ENCODE measurements at regions not wholly inside any gene's neighbourhood (a gene's known extent, or its start where the extent isn't known, plus 50 kb on each side); places are given as distances from the start of the nearest gene placed in this dataset.

GRCh38 chr2:64380853-64381527 lies 73.0 kb upstream of the LGALSL start:
- TF ChIP-seq REST (IDR thresholded peaks at IDR 0.05; ENCODE audit: insufficient read depth in 1 of 2, low read depth in 2 of 2, low read length in 2 of 2): no peak
- no peak for TF ChIP-seq SIN3A (IDR thresholded peaks at IDR 0.05; ENCODE audit: borderline replicate concordance, insufficient read depth, low read length)
- no peak for TF ChIP-seq FOXP2 (optimal IDR thresholded peaks at IDR 0.05; ENCODE audit: borderline replicate concordance, extremely low read depth, extremely low read length, insufficient read depth)
- no peak for TF ChIP-seq POLR2AphosphoS5 (IDR thresholded peaks at IDR 0.05; ENCODE audit: low read depth, low read length)
- TF ChIP-seq TAF1 (IDR thresholded peaks at IDR 0.05; ENCODE audit: borderline replicate concordance, insufficient read depth, low read length): no peak

- no peak for TF ChIP-seq SIN3A (IDR thresholded peaks at IDR 0.05; ENCODE audit: borderline replicate concordance, insufficient read depth, low read length)
- TF ChIP-seq TAF1 (IDR thresholded peaks at IDR 0.05; ENCODE audit: borderline replicate concordance, insufficient read depth, low read length): no peak
- TF ChIP-seq REST (IDR thresholded peaks at IDR 0.05; ENCODE audit: insufficient read depth in 1 of 2, low read depth in 2 of 2, low read length in 2 of 2): no peak
- TF ChIP-seq FOXP2 (optimal IDR thresholded peaks at IDR 0.05; ENCODE audit: borderline replicate concordance, extremely low read depth, extremely low read length, insufficient read depth): no peak
- no peak for TF ChIP-seq POLR2AphosphoS5 (IDR thresholded peaks at IDR 0.05; ENCODE audit: low read depth, low read length)
Measured at GRCh38 chr2:64383016-64383591, 70.9 kb upstream of the LGALSL start.

GRCh38 chr2:64383881-64384280 lies 70.1 kb upstream of the LGALSL start:
- TF ChIP-seq POLR2AphosphoS5 (IDR thresholded peaks at IDR 0.05; ENCODE audit: low read depth, low read length) (no peak), TAF1 (IDR thresholded peaks at IDR 0.05; ENCODE audit: borderline replicate concordance, insufficient read depth, low read length) (no peak), SIN3A (IDR thresholded peaks at IDR 0.05; ENCODE audit: borderline replicate concordance, insufficient read depth, low read length) (no peak), FOXP2 (optimal IDR thresholded peaks at IDR 0.05; ENCODE audit: borderline replicate concordance, extremely low read depth, extremely low read length, insufficient read depth) (no peak), REST (IDR thresholded peaks at IDR 0.05; ENCODE audit: insufficient read depth in 1 of 2, low read depth in 2 of 2, low read length in 2 of 2) (no peak)

GRCh38 chr2:64386676-64387075 lies 67.3 kb upstream of the LGALSL start:
- TF ChIP-seq FOXP2 (optimal IDR thresholded peaks at IDR 0.05; ENCODE audit: borderline replicate concordance, extremely low read depth, extremely low read length, insufficient read depth) (no peak), POLR2AphosphoS5 (IDR thresholded peaks at IDR 0.05; ENCODE audit: low read depth, low read length) (no peak), TAF1 (IDR thresholded peaks at IDR 0.05; ENCODE audit: borderline replicate concordance, insufficient read depth, low read length) (no peak), REST (IDR thresholded peaks at IDR 0.05; ENCODE audit: insufficient read depth in 1 of 2, low read depth in 2 of 2, low read length in 2 of 2) (no peak), SIN3A (IDR thresholded peaks at IDR 0.05; ENCODE audit: borderline replicate concordance, insufficient read depth, low read length) (no peak)

Measured in PFSK-1 (cell line).